Neural progenitor cell (in vitro differentiated cells): ENCODE measurements at regions not wholly inside any gene's neighbourhood (a gene's known extent, or its start where the extent isn't known, plus 50 kb on each side); places are given as distances from the start of the nearest gene placed in this dataset.

Experiments
- DNase-seq: peaks from one replicate; pipeline ENCODE4 v3.0.0-alpha.2; 2016; ENCODE audit warnings: low spot score
- H2AFZ ChIP-seq: fragments of 200-600 bp; sonication (generic); replicated peaks from 2 replicates; pipeline ENCODE4 v1.6.1; 2016; ENCODE audit warnings: antibody characterized with exemption
- H3F3A ChIP-seq: fragments of 200-600 bp; sonication (generic); 2 replicates; pipeline ENCODE4 v1.6.1; 2016; ENCODE audit warnings: antibody characterized with exemption, low read depth
- H3K27ac ChIP-seq: fragments of 200-600 bp; sonication (generic); 2 replicates; pipeline ENCODE4 v1.5.1; 2016; ENCODE audit warnings: mild to moderate bottlenecking
- H3K27me3 ChIP-seq: fragments of 200-600 bp; sonication (generic); 2 replicates; pipeline ENCODE4 v1.6.1; 2016; ENCODE audit warnings: mild to moderate bottlenecking, moderate library complexity
- H3K36me3 ChIP-seq: fragments of 200-600 bp; sonication (generic); 2 replicates; pipeline ENCODE4 v1.5.1; 2016
- H3K4me1 ChIP-seq: fragments of 200-600 bp; sonication (generic); 2 replicates; pipeline ENCODE4 v1.6.1; 2016; ENCODE audit warnings: mixed run types
- H3K4me2 ChIP-seq: fragments of 200-600 bp; sonication (generic); 2 replicates; pipeline ENCODE4 v1.6.1; 2016
- H3K4me3 ChIP-seq: fragments of 200-600 bp; sonication (generic); 2 replicates; pipeline ENCODE4 v1.5.1; 2016
- H3K79me2 ChIP-seq: fragments of 200-600 bp; sonication (generic); 2 replicates; pipeline ENCODE4 v1.6.1; 2016; ENCODE audit warnings: low read depth
- H3K9ac ChIP-seq: fragments of 200-600 bp; sonication (generic); 2 replicates; pipeline ENCODE4 v1.6.1; 2016
- H3K9me3 ChIP-seq: fragments of 200-600 bp; sonication (generic); 2 replicates; pipeline ENCODE4 v1.5.1; 2016; ENCODE audit warnings: low read depth
- H4K20me1 ChIP-seq: fragments of 200-600 bp; sonication (generic); 2 replicates; pipeline ENCODE4 v1.6.1; 2016; ENCODE audit warnings: low read depth
- H3K27ac Mint-ChIP-seq: 3 replicates; pipeline ENCODE4 v1.8.0; 2021; ENCODE audit warnings: mixed read lengths
- H3K27me3 Mint-ChIP-seq: 2 replicates; pipeline ENCODE4 v1.8.0; 2022; ENCODE audit warnings: low read depth, mild to moderate bottlenecking, inconsistent platforms, moderate library complexity, mixed read lengths; ENCODE audit not compliant: insufficient read depth
- H3K36me3 Mint-ChIP-seq: 3 replicates; pipeline ENCODE4 v1.8.0; 2021; ENCODE audit warnings: mixed read lengths
- H3K4me1 Mint-ChIP-seq: 3 replicates; pipeline ENCODE4 v1.8.0; 2021; ENCODE audit warnings: mixed read lengths
- H3K4me3 Mint-ChIP-seq: 3 replicates; pipeline ENCODE4 v1.8.0; 2021; ENCODE audit warnings: mild to moderate bottlenecking, moderate library complexity, mixed read lengths
- H3K9me3 Mint-ChIP-seq: 3 replicates; pipeline ENCODE4 v1.8.0; 2020; ENCODE audit warnings: mixed read lengths
- EZH2 ChIP-seq: fragments of 200-600 bp; sonication (generic); IDR thresholded peaks from 2 replicates; pipeline ENCODE4 v1.6.1; 2017; ENCODE audit warnings: antibody characterized with exemption, mild to moderate bottlenecking, moderate library complexity
- EZH2phosphoT487 ChIP-seq: fragments of 200-600 bp; sonication (generic); IDR thresholded peaks from 2 replicates; pipeline ENCODE4 v1.6.1; 2017; ENCODE audit warnings: antibody characterized with exemption
- TF ChIP-seq, protein P1 (sequence below): fragments of 200-600 bp; sonication (generic); IDR thresholded peaks from 2 replicates; pipeline ENCODE4 v1.5.1; 2017; ENCODE audit warnings: antibody characterized with exemption, mild to moderate bottlenecking

DNA sequence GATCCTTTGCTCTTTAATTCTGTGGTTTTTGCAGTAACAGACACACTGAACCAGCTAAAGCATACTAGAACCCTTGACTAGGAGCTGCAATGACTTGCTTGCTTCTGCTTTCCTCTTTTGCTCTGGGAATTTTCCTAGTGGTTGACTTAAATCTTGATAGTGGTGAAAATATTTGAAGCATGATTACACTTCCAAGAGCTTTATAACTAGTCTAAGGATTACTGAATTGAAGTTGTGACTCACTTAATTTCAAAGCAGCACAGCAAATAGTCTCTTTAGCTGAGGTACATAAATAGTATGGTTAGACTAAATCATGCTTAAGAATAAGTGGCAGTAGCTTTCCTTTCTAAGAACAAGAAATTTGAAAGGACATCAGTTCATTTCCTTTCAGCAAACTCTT is 513.5 kb upstream of the GBE1 start:
- peaks cover 2% of the 10 kb centered on the region for H3K27me3 Mint-ChIP-seq
- TF ChIP-seq EZH2phosphoT487 (no peak), EZH2 (no peak)
- TF ChIP-seq, protein P1, sequence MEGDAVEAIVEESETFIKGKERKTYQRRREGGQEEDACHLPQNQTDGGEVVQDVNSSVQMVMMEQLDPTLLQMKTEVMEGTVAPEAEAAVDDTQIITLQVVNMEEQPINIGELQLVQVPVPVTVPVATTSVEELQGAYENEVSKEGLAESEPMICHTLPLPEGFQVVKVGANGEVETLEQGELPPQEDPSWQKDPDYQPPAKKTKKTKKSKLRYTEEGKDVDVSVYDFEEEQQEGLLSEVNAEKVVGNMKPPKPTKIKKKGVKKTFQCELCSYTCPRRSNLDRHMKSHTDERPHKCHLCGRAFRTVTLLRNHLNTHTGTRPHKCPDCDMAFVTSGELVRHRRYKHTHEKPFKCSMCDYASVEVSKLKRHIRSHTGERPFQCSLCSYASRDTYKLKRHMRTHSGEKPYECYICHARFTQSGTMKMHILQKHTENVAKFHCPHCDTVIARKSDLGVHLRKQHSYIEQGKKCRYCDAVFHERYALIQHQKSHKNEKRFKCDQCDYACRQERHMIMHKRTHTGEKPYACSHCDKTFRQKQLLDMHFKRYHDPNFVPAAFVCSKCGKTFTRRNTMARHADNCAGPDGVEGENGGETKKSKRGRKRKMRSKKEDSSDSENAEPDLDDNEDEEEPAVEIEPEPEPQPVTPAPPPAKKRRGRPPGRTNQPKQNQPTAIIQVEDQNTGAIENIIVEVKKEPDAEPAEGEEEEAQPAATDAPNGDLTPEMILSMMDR = no peak
- Histone ChIP-seq H3K36me3 (no peaks in the 10 kb centered on the region), H3K27me3 (no peaks in the 10 kb centered on the region), H3K4me1 (no peaks in the 10 kb centered on the region), H3K4me2 (no peak overlapping the region), H4K20me1 (no peaks in the 10 kb centered on the region), H2AFZ (no peak overlapping the region), H3K4me3 (no peak overlapping the region), H3K79me2 (no peaks in the 10 kb centered on the region), H3K27ac (no peak overlapping the region), H3K9me3 (no peaks in the 10 kb centered on the region), H3K9ac (no peak overlapping the region), H3F3A (no peaks in the 10 kb centered on the region)
- no peaks in the 10 kb centered on the region for H3K4me1 Mint-ChIP-seq
- H3K36me3 Mint-ChIP-seq = no peaks in the 10 kb centered on the region
- DNase-seq = no peak
- H3K9me3 Mint-ChIP-seq = peaks cover 20% of the 10 kb centered on the region
- no peak overlapping the region for H3K4me3 Mint-ChIP-seq
- no peak overlapping the region for H3K27ac Mint-ChIP-seq

DNA sequence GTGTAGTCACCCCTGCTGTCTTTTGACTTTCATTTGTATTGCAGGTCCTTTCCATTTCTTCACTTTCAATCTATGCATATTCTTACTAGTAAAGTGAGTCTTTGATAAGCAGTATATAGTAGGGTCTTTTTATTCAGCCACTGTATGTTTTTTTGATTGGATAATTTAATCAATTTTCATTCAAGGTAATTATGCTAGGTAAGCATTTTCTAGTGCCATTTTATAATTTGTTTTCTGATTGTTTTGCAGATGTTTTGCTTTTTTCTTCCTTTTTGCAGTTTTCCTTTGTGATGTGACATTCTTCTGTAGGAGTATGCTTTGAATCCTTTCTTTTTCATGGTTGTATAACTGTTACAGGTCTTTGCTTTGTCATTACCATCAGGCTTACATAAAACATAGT is 504.3 kb upstream of the GBE1 start:
- no peaks in the 10 kb centered on the region for H3K36me3 Mint-ChIP-seq
- peaks cover 12% of the 10 kb centered on the region for H3K9me3 Mint-ChIP-seq
- no peak overlapping the region for H3K27ac Mint-ChIP-seq
- TF ChIP-seq, protein P1 = no peak
- TF ChIP-seq EZH2phosphoT487 = no peak
- TF ChIP-seq EZH2 = no peak
- no peak overlapping the region for H3K9ac ChIP-seq
- H3K4me2 ChIP-seq = no peak overlapping the region
- no peaks in the 10 kb centered on the region for H3K27me3 ChIP-seq
- no peak overlapping the region for H3K4me3 Mint-ChIP-seq
- no peaks in the 10 kb centered on the region for H3K27me3 Mint-ChIP-seq
- no peaks in the 10 kb centered on the region for H4K20me1 ChIP-seq
- H3K79me2 ChIP-seq = no peaks in the 10 kb centered on the region
- no peaks in the 10 kb centered on the region for H3F3A ChIP-seq
- no peaks in the 10 kb centered on the region for H3K36me3 ChIP-seq
- DNase-seq = no peak
- H3K4me1 ChIP-seq = peaks cover 10% of the 10 kb centered on the region
- H2AFZ ChIP-seq = no peak overlapping the region
- H3K4me1 Mint-ChIP-seq = peaks cover 5% of the 10 kb centered on the region
- no peaks in the 10 kb centered on the region for H3K9me3 ChIP-seq
- no peak overlapping the region for H3K27ac ChIP-seq
- H3K4me3 ChIP-seq = no peak overlapping the region

DNA sequence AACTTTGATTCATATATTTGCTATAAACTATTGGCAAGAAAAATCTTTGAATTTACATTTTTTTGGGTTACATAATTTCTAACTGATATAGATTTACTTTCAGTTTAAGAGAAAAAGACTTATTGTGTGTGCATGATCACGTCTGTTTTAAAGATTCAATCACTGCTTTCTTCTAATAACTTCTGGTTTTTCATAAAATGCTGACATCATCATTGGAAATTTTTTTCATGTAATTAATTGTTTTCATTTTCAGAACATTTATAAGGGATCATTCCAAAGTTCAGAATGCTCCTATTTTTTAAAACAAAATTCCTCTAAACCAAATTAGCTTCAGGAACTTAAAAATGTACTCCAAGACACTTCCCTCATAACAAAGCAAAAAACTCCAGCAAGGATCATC is 500.7 kb upstream of the GBE1 start:
- no peaks in the 10 kb centered on the region for H3K9me3 Mint-ChIP-seq
- H3K27ac Mint-ChIP-seq = no peak overlapping the region

More for the DNA sequence above, 500.7 kb upstream of the GBE1 start:
- Histone ChIP-seq H3K9me3 (no peaks in the 10 kb centered on the region), H3K79me2 (no peaks in the 10 kb centered on the region), H3K27me3 (no peaks in the 10 kb centered on the region), H3K36me3 (no peaks in the 10 kb centered on the region), H3K4me2 (peak overlapping the region; percentile 46), H4K20me1 (no peaks in the 10 kb centered on the region), H2AFZ (peak overlapping the region; percentile 98), H3K27ac (no peak overlapping the region), H3K4me3 (no peak overlapping the region), H3K9ac (no peak overlapping the region), H3F3A (no peaks in the 10 kb centered on the region), H3K4me1 (peaks cover 10% of the 10 kb centered on the region)
- no peak overlapping the region for H3K4me3 Mint-ChIP-seq
- H3K36me3 Mint-ChIP-seq = no peaks in the 10 kb centered on the region
- TF ChIP-seq EZH2phosphoT487 = no peak
- TF ChIP-seq EZH2 = no peak
- TF ChIP-seq, protein P1 = no peak
- H3K4me1 Mint-ChIP-seq = peaks cover 5% of the 10 kb centered on the region
- DNase-seq = no peak
- H3K27me3 Mint-ChIP-seq = no peaks in the 10 kb centered on the region
